ENCODE measurements at regions not wholly inside any gene's neighbourhood (a gene's known extent, or its start where the extent isn't known, plus 50 kb on each side); places are given as distances from the start of the nearest gene placed in this dataset.

- no peak overlapping the region for H3K27ac ChIP-seq
- no peaks in the 10 kb centered on the region for H3K4me1 ChIP-seq (ENCODE audit: control insufficient read depth in 1 of 2, insufficient read depth in 1 of 2, low read depth in 1 of 2, low read length in 1 of 2)
- no peaks in the 10 kb centered on the region for H3K36me3 ChIP-seq
- H3K4me3 ChIP-seq (ENCODE audit: low read depth in 1 of 2, low read length in 1 of 2), result no peak overlapping the region
- H3K9me3 ChIP-seq, result no peaks in the 10 kb centered on the region
- no peaks in the 10 kb centered on the region for H3K27me3 ChIP-seq
- TF ChIP-seq, protein P1, sequence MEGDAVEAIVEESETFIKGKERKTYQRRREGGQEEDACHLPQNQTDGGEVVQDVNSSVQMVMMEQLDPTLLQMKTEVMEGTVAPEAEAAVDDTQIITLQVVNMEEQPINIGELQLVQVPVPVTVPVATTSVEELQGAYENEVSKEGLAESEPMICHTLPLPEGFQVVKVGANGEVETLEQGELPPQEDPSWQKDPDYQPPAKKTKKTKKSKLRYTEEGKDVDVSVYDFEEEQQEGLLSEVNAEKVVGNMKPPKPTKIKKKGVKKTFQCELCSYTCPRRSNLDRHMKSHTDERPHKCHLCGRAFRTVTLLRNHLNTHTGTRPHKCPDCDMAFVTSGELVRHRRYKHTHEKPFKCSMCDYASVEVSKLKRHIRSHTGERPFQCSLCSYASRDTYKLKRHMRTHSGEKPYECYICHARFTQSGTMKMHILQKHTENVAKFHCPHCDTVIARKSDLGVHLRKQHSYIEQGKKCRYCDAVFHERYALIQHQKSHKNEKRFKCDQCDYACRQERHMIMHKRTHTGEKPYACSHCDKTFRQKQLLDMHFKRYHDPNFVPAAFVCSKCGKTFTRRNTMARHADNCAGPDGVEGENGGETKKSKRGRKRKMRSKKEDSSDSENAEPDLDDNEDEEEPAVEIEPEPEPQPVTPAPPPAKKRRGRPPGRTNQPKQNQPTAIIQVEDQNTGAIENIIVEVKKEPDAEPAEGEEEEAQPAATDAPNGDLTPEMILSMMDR (IDR thresholded peaks at IDR 0.05), result no peak
These were observed 130.6 kb upstream of the ATP6AP2 start for GRCh38 chrX:40449956-40450706.

GRCh38 chrX:40449396-40449795, 131.4 kb upstream of the ATP6AP2 start:
- Histone ChIP-seq H3K4me3 (ENCODE audit: low read depth in 1 of 2, low read length in 1 of 2) (no peak overlapping the region), H3K9me3 (no peaks in the 10 kb centered on the region), H3K27me3 (no peaks in the 10 kb centered on the region), H3K4me1 (ENCODE audit: control insufficient read depth in 1 of 2, insufficient read depth in 1 of 2, low read depth in 1 of 2, low read length in 1 of 2) (no peaks in the 10 kb centered on the region), H3K36me3 (no peaks in the 10 kb centered on the region), H3K27ac (no peak overlapping the region)
- TF ChIP-seq, protein P1 (IDR thresholded peaks at IDR 0.05), result no peak

GRCh38 chrX:40448793-40449192, 132.0 kb upstream of the ATP6AP2 start:
- Histone ChIP-seq H3K9me3 (no peaks in the 10 kb centered on the region), H3K4me1 (ENCODE audit: control insufficient read depth in 1 of 2, insufficient read depth in 1 of 2, low read depth in 1 of 2, low read length in 1 of 2) (peaks cover 0 to 2% of the 10 kb centered on the region in 2 experiments)
- TF ChIP-seq, protein P1 (IDR thresholded peaks at IDR 0.05), result no peak

GRCh38 chrX:40446921-40447320, 133.8 kb upstream of the ATP6AP2 start:
- Histone ChIP-seq H3K27ac (no peak overlapping the region), H3K4me1 (ENCODE audit: control insufficient read depth in 1 of 2, insufficient read depth in 1 of 2, low read depth in 1 of 2, low read length in 1 of 2) (peaks cover 5 to 9% of the 10 kb centered on the region in 2 experiments), H3K27me3 (no peaks in the 10 kb centered on the region), H3K4me3 (ENCODE audit: low read depth in 1 of 2, low read length in 1 of 2) (no peak overlapping the region), H3K36me3 (no peaks in the 10 kb centered on the region), H3K9me3 (no peaks in the 10 kb centered on the region)
- TF ChIP-seq, protein P1 (IDR thresholded peaks at IDR 0.05), result no peak

More at GRCh38 chrX:40448793-40449192, 132.0 kb upstream of the ATP6AP2 start:
- no peaks in the 10 kb centered on the region for H3K36me3 ChIP-seq
- H3K4me3 ChIP-seq (ENCODE audit: low read depth in 1 of 2, low read length in 1 of 2), result no peak overlapping the region
- no peaks in the 10 kb centered on the region for H3K27me3 ChIP-seq
- H3K27ac ChIP-seq, result no peak overlapping the region

DNA sequence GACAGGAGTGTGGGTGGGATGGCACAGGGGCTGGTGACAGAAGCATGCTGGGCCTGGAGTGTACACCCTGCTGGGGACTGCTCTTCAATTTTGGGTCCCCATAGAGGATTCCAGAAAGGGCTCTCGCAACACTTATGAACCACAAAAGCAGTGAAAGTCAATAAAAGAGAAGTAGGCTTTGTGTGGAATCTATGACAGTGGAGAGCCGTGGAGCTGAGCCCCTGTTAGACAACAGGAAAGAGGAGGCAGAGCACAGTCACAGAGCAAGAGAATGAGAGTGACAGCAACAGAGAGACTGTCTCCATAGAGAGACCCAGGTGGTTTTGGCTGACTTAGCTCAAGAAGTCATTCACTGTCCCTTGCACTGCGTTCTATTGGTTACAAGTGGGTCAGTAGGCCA, 135.1 kb upstream of the ATP6AP2 start:
- H3K36me3 ChIP-seq, result no peaks in the 10 kb centered on the region
- no peaks in the 10 kb centered on the region for H3K27me3 ChIP-seq
- no peak overlapping the region for H3K4me3 ChIP-seq (ENCODE audit: low read depth in 1 of 2, low read length in 1 of 2)
- TF ChIP-seq, protein P1 (IDR thresholded peaks at IDR 0.05), result no peak
- peaks cover 5 to 9% of the 10 kb centered on the region in 2 experiments for H3K4me1 ChIP-seq (ENCODE audit: control insufficient read depth in 1 of 2, insufficient read depth in 1 of 2, low read depth in 1 of 2, low read length in 1 of 2)
- H3K9me3 ChIP-seq, result no peaks in the 10 kb centered on the region
- H3K27ac ChIP-seq, result no peak overlapping the region
